ENCODE measurements at regions not wholly inside any gene's neighbourhood (a gene's known extent, or its start where the extent isn't known, plus 50 kb on each side); places are given as distances from the start of the nearest gene placed in this dataset.

DNA sequence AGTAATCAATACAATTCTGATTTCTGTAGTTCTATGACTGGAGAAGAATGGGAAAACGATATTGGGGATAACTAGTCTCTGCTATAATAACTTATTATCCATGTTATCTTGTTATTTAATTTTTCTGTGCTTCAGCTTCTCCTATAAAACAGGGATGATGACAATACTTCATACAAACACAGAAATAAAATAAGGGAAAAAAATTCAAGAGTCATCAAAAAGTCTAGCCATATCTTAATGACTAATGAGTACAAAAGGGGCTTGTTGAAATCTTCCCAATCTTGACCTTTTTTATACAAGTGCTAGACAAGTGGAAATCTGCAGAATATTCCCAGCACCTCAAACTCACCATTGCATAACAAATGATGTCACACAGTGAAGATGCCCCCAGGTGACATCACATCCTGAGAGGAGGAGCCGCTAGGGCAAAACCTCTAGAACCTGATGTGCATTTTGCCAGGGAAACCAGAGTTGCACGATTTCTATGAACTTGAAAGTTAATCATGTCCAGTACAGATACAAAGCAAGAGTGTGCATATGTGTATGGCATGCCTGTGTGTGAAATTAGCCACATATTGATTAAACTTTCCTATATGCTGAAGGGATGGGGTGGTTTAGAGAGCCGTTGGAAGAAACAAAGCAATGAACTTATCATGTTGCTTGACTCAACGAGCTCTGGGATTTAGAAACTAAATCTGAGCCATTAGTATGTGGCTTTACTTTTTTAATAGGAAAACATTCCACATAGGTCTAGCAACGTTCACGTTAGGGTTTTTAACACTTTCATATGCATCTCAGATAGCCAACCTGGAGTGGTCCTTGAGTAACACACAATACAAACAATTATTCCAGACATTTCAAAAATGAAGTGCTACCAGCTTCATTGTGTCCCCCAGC is 278.9 kb downstream of the SLC4A3 start:
- TF ChIP-seq, protein P1, sequence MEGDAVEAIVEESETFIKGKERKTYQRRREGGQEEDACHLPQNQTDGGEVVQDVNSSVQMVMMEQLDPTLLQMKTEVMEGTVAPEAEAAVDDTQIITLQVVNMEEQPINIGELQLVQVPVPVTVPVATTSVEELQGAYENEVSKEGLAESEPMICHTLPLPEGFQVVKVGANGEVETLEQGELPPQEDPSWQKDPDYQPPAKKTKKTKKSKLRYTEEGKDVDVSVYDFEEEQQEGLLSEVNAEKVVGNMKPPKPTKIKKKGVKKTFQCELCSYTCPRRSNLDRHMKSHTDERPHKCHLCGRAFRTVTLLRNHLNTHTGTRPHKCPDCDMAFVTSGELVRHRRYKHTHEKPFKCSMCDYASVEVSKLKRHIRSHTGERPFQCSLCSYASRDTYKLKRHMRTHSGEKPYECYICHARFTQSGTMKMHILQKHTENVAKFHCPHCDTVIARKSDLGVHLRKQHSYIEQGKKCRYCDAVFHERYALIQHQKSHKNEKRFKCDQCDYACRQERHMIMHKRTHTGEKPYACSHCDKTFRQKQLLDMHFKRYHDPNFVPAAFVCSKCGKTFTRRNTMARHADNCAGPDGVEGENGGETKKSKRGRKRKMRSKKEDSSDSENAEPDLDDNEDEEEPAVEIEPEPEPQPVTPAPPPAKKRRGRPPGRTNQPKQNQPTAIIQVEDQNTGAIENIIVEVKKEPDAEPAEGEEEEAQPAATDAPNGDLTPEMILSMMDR (conservative IDR thresholded peaks at IDR 0.05; ENCODE audit: low read length): no peak
- no peak for TF ChIP-seq EZH2phosphoT487 (IDR thresholded peaks at IDR 0.05; ENCODE audit: borderline replicate concordance)
- H3K4me2 ChIP-seq (ENCODE audit: low read depth, low read length, poor library complexity, severe bottlenecking): no peak overlapping the region
- H3K4me3 ChIP-seq (ENCODE audit: low read length, poor library complexity, severe bottlenecking): no peak overlapping the region
- no peaks in the 10 kb centered on the region for H3K79me2 ChIP-seq (ENCODE audit: insufficient read depth, low read length)
- no peaks in the 10 kb centered on the region for H3K4me1 ChIP-seq (ENCODE audit: insufficient read depth, low read length, poor library complexity, severe bottlenecking)
- no peaks in the 10 kb centered on the region; the same call in 1 of the 2 replicates for H3K9me3 ChIP-seq (ENCODE audit: insufficient read depth, low read depth, low read length)
- no peak overlapping the region for H3K9ac ChIP-seq (ENCODE audit: low read depth, low read length, poor library complexity, severe bottlenecking)
- no peaks in the 10 kb centered on the region for H3F3A ChIP-seq (ENCODE audit: low read depth)
- H3K27me3 ChIP-seq (ENCODE audit: insufficient read depth, low read length, poor library complexity, severe bottlenecking): no peaks in the 10 kb centered on the region
- no peaks in the 10 kb centered on the region for H3K9me2 ChIP-seq (replicated peaks; ENCODE audit: low read depth, low read length)
- no peak overlapping the region for H2AFZ ChIP-seq (ENCODE audit: low read length)
- H3K36me3 ChIP-seq (ENCODE audit: insufficient read depth, low read length): no peaks in the 10 kb centered on the region
- H4K20me1 ChIP-seq (ENCODE audit: insufficient read depth, low read length, poor library complexity, severe bottlenecking): no peaks in the 10 kb centered on the region

DNA sequence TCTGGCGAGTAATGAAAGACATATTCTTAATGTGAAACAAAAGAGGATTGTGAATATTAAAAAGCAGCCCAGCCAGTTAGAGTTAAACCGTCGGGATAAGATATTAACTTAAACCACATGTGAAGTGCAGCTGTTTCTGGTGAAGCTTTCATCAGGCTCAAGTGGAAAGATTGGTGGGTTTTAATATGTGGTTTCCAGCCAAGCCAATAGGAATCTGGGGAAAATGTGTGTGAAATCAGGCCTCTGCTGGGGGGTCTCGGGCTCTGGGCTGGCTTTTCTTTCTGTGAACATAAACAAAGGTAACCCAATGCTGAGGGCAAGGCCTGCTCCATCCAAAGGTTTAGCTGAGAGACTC is 279.6 kb downstream of the SLC4A3 start:
- H3K9ac ChIP-seq (ENCODE audit: low read depth, low read length, poor library complexity, severe bottlenecking): no peak overlapping the region
- no peaks in the 10 kb centered on the region for H3K4me1 ChIP-seq (ENCODE audit: insufficient read depth, low read length, poor library complexity, severe bottlenecking)
- H4K20me1 ChIP-seq (ENCODE audit: insufficient read depth, low read length, poor library complexity, severe bottlenecking): no peaks in the 10 kb centered on the region
- no peaks in the 10 kb centered on the region for H3K79me2 ChIP-seq (ENCODE audit: insufficient read depth, low read length)
- H3F3A ChIP-seq (ENCODE audit: low read depth): no peaks in the 10 kb centered on the region
- no peak overlapping the region for H3K4me3 ChIP-seq (ENCODE audit: low read length, poor library complexity, severe bottlenecking)
- H3K4me2 ChIP-seq (ENCODE audit: low read depth, low read length, poor library complexity, severe bottlenecking): no peak overlapping the region
- TF ChIP-seq EZH2phosphoT487 (IDR thresholded peaks at IDR 0.05; ENCODE audit: borderline replicate concordance): no peak
- TF ChIP-seq, protein P1 (conservative IDR thresholded peaks at IDR 0.05; ENCODE audit: low read length): no peak
- H3K36me3 ChIP-seq (ENCODE audit: insufficient read depth, low read length): no peaks in the 10 kb centered on the region
- H3K9me3 ChIP-seq (ENCODE audit: insufficient read depth, low read depth, low read length): no peaks in the 10 kb centered on the region; the same call in 1 of the 2 replicates
- H2AFZ ChIP-seq (ENCODE audit: low read length): no peak overlapping the region
- H3K9me2 ChIP-seq (replicated peaks; ENCODE audit: low read depth, low read length): no peaks in the 10 kb centered on the region
- no peaks in the 10 kb centered on the region for H3K27me3 ChIP-seq (ENCODE audit: insufficient read depth, low read length, poor library complexity, severe bottlenecking)

DNA sequence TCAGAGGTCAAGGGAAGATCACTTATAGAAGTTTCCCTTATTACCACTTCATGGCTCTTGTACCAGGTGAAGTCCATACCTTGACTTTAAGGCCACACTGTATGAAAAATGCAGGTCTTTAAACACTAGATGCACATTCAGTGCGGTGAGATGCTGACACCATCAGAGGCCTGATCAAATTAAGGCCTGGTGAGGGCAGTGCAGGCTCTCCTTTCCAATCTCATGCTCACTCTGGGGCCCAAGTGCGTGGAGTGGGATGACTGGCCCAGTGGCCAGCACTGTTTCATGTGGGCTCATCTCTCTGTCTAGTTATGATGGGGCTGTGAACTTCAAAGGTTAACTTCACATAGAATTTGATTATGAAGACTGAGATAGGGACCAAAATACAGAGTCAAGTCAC is 281.1 kb downstream of the SLC4A3 start:
- H3F3A ChIP-seq (ENCODE audit: low read depth): no peaks in the 10 kb centered on the region
- H3K9ac ChIP-seq (ENCODE audit: low read depth, low read length, poor library complexity, severe bottlenecking): no peak overlapping the region
- H3K9me2 ChIP-seq (replicated peaks; ENCODE audit: low read depth, low read length): no peaks in the 10 kb centered on the region
- no peaks in the 10 kb centered on the region for H3K27me3 ChIP-seq (ENCODE audit: insufficient read depth, low read length, poor library complexity, severe bottlenecking)
- H3K4me1 ChIP-seq (ENCODE audit: insufficient read depth, low read length, poor library complexity, severe bottlenecking): no peaks in the 10 kb centered on the region
- H3K79me2 ChIP-seq (ENCODE audit: insufficient read depth, low read length): no peaks in the 10 kb centered on the region
- TF ChIP-seq EZH2phosphoT487 (IDR thresholded peaks at IDR 0.05; ENCODE audit: borderline replicate concordance): no peak
- TF ChIP-seq, protein P1 (conservative IDR thresholded peaks at IDR 0.05; ENCODE audit: low read length): no peak
- no peak overlapping the region for H2AFZ ChIP-seq (ENCODE audit: low read length)
- H3K4me2 ChIP-seq (ENCODE audit: low read depth, low read length, poor library complexity, severe bottlenecking): no peak overlapping the region
- no peak overlapping the region for H3K4me3 ChIP-seq (ENCODE audit: low read length, poor library complexity, severe bottlenecking)
- no peaks in the 10 kb centered on the region; the same call in 1 of the 2 replicates for H3K9me3 ChIP-seq (ENCODE audit: insufficient read depth, low read depth, low read length)
- no peaks in the 10 kb centered on the region for H3K36me3 ChIP-seq (ENCODE audit: insufficient read depth, low read length)
- H4K20me1 ChIP-seq (ENCODE audit: insufficient read depth, low read length, poor library complexity, severe bottlenecking): no peaks in the 10 kb centered on the region

Measured in Loucy (cell line).